ENCODE measurements at regions not wholly inside any gene's neighbourhood (a gene's known extent, or its start where the extent isn't known, plus 50 kb on each side); places are given as distances from the start of the nearest gene placed in this dataset.
"Not testable (repeated sequence)": the region's sequence is repeated elsewhere in the genome, so short reads cannot be mapped to it uniquely, and the experiment has no call there.

GRCh38 chr6:74570044-74570443 lies 635.8 kb downstream of the COL12A1 start:
- no peak for DNase-seq

GRCh38 chr6:74568861-74569260 lies 637.0 kb downstream of the COL12A1 start:
- DNase-seq, result no peak

GRCh38 chr6:74567923-74568290 lies 637.9 kb downstream of the COL12A1 start:
- DNase-seq, result not testable (repeated sequence)

DNA sequence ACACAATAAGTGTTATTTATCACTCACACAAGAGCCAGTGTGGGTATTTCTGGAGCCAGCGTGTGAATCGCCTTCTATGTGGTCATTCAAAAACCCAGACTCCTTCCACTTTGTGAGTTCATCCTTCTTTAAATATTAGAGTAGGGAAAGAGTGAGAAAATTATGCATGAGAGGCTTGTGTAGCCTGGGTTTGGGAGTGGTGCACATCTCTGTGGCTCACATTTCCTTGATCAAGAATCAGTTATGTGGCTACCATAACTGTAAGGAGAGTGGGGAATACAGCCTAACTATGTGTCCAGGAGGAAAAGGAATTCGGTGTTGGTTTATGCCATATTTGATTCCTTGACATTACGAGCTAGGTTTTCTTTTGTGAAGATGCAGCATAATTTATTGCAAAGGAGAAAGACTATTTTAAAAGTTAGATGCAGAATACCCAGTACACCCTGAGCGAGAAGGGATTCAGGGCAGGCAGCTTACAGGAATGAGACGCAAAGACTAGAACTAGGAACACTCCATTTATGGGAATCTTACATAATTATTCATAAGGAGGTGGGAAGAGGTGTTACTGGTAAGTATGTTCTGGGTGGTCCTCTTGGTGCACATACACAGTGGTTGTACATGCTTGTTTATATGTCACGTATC lies 638.5 kb downstream of the COL12A1 start:
- DNase-seq, result no peak

GRCh38 chr6:74557236-74557635 lies 648.6 kb downstream of the COL12A1 start:
- DNase-seq, result peak; percentile 12

DNA sequence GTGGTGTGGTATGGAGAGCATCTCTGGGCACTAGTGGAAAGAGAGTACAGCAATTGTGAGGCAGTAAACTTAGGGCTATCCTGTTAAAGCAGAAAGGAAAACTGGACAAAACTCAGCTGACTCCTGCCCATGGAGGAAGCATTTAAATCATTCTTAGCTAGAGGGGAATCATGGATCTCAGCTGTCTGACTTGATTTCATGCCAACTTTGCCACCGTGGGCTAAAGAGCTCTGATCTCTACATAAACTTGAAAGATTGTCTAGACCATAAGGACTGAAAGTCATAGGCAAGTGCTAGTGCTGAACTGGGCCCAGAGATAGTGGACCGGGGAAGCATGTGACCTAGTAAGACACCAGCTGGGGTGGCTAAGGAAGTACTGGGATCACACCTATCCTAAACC lies 651.8 kb downstream of the COL12A1 start:
- no peak for DNase-seq

GRCh38 chr6:74551896-74552295 lies 654.0 kb downstream of the COL12A1 start:
- no peak for DNase-seq

GRCh38 chr6:74550821-74551220 lies 655.0 kb downstream of the COL12A1 start:
- DNase-seq, result no peak

DNA sequence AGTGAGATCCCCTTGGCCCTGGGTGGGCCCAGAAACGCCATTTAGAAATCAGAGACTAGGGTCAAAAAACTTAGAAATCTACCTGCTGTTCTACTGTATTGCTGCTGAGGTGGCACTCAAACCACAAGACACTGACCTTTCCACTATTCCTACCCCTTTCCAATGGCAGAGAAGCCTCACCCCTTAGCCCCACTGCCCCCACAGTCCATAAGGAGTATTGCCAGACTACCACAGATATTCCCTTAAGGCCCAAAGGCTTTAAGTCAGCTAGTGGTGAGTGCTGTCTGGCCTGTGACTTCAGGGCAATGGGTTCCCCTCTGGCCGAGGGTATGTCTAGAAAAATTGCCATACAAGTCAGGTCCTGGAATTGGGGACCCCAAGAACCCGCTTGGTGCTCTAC lies 656.1 kb downstream of the COL12A1 start:
- DNase-seq, result no peak

DNA sequence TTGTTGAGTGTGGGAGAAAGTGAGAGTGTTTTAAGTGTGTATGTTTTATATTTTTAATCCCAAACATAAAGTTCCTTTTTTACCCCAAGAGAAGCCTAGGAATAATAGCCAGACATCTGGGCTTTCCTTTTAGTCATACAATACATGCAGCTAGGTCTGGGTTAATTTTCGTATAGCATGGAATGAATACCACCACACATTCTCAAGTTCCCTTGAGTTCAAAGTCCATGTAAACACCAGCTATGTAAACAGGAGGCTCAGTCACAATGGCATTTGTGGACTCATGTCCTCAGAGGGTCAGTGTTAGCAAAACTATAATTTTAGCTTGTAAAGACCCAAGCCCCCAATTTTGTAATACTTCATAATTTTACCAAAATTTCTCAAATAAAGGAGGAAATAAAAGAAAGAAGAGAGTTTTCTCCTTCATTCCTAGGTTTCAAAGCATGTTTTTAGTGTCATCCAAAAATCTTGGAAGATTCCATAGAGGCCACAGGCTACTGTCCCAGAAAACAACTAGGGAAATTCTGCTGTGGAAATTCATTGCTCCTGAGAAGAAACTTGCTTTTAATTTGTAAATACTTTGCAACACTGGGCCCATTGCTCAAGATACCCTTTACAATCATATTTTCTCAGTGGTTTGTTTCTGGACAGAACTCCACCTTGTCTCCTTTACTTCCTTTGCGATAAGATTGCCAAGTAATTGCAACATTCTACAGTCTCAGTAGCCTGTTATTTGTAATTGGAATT lies 671.2 kb downstream of the COL12A1 start:
- no peak for DNase-seq

- no peak for DNase-seq
Observed at GRCh38 chr6:74519163-74519562, 686.7 kb downstream of the COL12A1 start.

DNA sequence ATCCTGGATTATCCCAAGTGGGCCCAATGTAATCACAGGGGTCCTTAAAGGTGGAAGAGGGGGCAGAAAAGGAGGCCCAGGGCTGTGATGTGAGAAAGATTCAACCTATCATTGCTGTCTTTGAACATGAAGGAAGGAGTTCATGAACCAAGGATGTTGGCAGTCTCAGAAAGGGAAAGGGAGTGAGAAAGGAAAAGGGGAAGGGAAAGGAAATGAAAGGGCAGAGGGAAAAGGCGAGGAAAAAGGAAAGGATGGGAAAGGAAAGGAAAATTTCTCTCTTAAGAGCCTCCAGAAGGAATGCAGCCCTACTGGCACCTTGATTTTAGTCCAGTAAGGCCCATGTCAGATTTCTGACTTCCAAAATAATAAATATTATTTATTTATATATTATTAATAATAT lies 687.8 kb downstream of the COL12A1 start:
- no peak for DNase-seq

GRCh38 chr6:74510878-74511277 lies 695.0 kb downstream of the COL12A1 start:
- DNase-seq, result no peak

DNA sequence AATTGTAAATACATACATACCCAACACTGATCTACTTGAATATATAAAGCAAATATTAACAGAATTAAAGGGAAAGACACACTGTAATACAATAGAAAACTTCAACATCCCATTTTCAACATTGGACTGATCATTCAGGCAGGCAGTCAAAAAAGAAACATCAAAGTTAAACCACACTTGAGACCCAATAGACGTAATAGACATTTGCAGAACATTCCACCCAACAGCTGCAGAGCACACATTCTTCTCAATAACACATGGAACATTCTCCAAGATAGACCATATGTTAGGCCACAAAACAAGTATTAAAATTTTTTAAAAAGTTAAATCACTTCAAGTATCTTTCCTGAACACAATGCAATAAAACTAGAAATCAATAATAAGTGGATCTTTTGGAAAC lies 698.2 kb downstream of the COL12A1 start:
- no peak for DNase-seq

GRCh38 chr6:74505391-74505790 lies 700.5 kb downstream of the COL12A1 start:
- DNase-seq, result no peak

- DNase-seq, result no peak
Observed at GRCh38 chr6:74504941-74505340, 700.9 kb downstream of the COL12A1 start.

DNA sequence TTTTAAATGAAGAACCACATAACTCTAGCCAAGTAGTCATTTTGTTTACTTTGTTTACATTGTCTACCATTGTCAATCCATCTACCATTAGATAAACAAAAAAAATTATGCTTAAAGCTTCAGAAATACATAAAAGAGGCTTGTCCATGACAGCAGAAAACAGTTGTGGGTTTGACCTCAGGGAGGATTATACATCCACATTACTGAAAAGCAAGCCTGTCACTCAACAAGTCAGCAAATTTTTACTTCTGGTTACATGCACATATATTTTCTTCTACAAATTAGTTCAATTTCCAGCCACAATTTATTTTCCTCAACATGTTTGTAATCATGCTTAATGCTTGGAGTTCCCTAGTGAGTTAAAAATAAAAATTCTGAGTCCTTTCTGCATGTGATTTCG lies 713.3 kb downstream of the COL12A1 start:
- no peak for DNase-seq

- no peak for DNase-seq
Observed at GRCh38 chr6:74491844-74492374, 713.9 kb downstream of the COL12A1 start.

DNA sequence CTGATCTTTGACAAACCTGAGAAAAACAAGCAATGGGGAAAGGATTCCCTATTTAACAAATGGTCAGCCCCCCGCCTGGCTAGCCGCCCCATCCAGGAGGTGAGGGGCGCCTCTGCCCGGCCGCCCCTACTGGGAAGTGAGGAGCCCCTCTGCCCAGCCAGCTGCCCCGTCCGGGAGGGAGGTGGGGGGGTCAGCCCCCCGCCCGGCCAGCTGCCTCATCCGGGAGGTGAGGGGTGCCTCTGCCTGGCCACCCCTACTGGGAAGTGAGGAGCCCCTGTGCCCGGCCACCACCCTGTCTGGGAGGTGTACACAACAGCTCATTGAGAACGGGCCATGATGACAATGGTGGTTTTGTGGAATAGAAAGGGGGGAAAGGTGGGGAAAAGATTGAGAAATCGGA lies 717.1 kb downstream of the COL12A1 start:
- not testable (repeated sequence) for DNase-seq

DNA sequence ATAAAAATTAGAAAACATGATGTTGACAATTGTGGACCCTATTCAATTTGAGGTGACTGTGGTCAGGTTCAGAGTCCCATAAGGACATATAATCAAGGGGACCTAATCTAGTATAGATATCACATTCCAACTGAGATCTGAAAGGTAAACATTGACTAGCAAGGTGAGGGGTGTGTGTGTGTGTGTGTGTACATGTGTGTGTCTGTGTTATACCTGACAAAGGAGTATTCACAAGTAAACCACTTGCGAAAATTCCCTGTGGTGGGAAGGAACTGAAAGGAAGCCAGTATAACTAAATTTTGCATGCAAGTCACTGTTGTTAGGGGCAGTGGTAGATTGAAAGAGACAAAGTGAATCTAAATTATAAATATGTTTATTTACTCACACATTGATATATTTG lies 723.7 kb downstream of the COL12A1 start:
- no peak for DNase-seq

GRCh38 chr6:74480561-74480960 lies 725.3 kb downstream of the COL12A1 start:
- DNase-seq, result no peak

DNA sequence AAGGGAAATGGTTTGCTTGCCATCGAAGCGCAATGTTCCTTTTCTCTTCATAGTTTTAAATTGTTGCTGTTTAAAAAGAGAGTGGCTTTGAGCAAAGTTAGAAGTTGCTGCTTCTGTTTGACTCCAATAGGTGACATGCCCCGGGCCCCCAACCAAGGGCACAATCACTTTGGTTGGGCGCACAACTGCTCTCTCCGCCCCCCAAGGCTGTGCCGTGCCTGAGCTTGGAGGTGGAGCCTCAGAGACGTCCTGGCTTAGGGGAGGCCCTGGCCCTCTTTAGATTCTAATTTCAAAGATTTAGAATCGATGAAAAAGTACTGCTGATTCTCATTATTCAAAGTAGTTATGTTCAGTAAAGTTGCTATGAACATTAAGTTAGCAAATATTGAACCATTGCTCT lies 725.9 kb downstream of the COL12A1 start:
- DNase-seq, result no peak

DNA sequence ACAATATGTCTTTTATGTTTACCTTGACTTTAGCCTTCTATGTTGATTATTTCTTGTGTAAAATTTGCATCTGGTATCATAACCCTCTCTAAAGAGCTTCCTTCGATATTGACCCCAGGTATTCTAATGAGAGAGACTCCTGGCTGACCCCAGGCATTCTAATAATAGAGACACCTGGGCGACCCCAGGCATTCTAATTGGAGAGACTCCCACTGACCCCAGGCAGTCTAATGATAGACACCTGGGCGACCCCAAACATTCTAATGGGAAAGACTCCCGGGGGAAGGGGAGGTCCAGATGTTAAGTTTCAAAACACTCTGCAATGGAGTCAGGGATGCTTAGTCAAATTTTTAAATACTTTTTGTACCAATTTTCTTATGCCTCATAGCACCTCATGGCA lies 726.4 kb downstream of the COL12A1 start:
- DNase-seq, result no peak

DNA sequence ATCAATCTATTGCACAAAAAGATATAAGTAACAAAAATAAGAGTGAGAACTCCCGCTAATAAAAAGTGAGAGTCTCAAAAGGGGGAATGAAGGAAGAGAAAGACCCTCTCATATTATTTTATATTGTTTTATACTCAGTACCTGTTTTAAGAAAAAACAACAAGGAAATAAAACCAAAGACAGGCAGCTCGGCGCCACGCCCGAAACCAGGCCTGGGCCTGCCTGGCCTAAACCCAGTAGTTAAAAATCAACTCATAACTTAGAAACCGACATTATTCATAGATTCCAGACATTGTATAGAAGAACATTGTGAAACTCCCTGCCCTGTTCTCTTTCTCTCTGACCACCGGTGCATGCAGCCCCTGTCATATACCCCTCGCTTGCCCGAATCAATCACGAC lies 731.8 kb downstream of the COL12A1 start:
- not testable (repeated sequence) for DNase-seq

- not testable (repeated sequence) for DNase-seq
Observed at GRCh38 chr6:74468552-74468951, 737.3 kb downstream of the COL12A1 start.

Measured in NCI-H524 treated with DMSO at 0.1 percent for 48 hours (cell line).